ENCODE measurements at regions not wholly inside any gene's neighbourhood (a gene's known extent, or its start where the extent isn't known, plus 50 kb on each side); places are given as distances from the start of the nearest gene placed in this dataset.
"Not testable (repeated sequence)": the region's sequence is repeated elsewhere in the genome, so short reads cannot be mapped to it uniquely, and the experiment has no call there.

- TF ChIP-seq, protein P1, sequence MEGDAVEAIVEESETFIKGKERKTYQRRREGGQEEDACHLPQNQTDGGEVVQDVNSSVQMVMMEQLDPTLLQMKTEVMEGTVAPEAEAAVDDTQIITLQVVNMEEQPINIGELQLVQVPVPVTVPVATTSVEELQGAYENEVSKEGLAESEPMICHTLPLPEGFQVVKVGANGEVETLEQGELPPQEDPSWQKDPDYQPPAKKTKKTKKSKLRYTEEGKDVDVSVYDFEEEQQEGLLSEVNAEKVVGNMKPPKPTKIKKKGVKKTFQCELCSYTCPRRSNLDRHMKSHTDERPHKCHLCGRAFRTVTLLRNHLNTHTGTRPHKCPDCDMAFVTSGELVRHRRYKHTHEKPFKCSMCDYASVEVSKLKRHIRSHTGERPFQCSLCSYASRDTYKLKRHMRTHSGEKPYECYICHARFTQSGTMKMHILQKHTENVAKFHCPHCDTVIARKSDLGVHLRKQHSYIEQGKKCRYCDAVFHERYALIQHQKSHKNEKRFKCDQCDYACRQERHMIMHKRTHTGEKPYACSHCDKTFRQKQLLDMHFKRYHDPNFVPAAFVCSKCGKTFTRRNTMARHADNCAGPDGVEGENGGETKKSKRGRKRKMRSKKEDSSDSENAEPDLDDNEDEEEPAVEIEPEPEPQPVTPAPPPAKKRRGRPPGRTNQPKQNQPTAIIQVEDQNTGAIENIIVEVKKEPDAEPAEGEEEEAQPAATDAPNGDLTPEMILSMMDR (IDR thresholded peaks at IDR 0.05; ENCODE audit: low read depth, low read length), result not testable (repeated sequence)
- TF ChIP-seq EZH2phosphoT487 (IDR thresholded peaks at IDR 0.05; ENCODE audit: low read depth), result not testable (repeated sequence)
Observed at GRCh38 chr21:36268264-36268663, 51.7 kb upstream of the MORC3 start.

Data from OCI-LY3 (cell line).